Panc1 (cell line): ENCODE measurements at regions not wholly inside any gene's neighbourhood (a gene's known extent, or its start where the extent isn't known, plus 50 kb on each side); places are given as distances from the start of the nearest gene placed in this dataset.

Source experiments
- ATAC-seq: fragments of 200-7000 bp; cut with Tn5 transposase; 2 replicates; pipeline ENCODE4 v1.9.1; 2020; ENCODE audit warnings: mild to moderate bottlenecking, moderate library complexity
- BruUV-seq: library from RNA; stranded (reverse); fragments of 400-500 nt; replicated peaks from 2 replicates; lab custom pipeline; 2021; lab: Mats Ljungman, UMichigan
- CTCF ChIA-PET: fragments of 300-600 bp; sonication (Branson Sonifier 250); formaldehyde crosslinking; loops from one replicate; lab custom pipeline; 2022; ENCODE audit warnings: antibody characterized with exemption; lab: Charles Lee
- POLR2A ChIA-PET: fragments of 300-600 bp; sonication (Branson Sonifier 250); formaldehyde crosslinking; loops from one replicate; lab custom pipeline; 2022; ENCODE audit warnings: antibody characterized with exemption; lab: Charles Lee
- DNase-seq: peaks from one replicate; pipeline ENCODE4 v3.0.0-alpha.2; 2010; ENCODE audit warnings: low read depth, low spot score
- H3K27ac ChIP-seq: 2 replicates; pipeline ENCODE4 v1.5.1; 2011; ENCODE audit warnings: mild to moderate bottlenecking, low read length, inconsistent platforms
- H3K27me3 ChIP-seq: fragments of 200-500 bp; sonication (Bioruptor generic); 2 replicates; pipeline ENCODE4 v1.6.0; 2014; ENCODE audit warnings: low read length, inconsistent platforms; ENCODE audit not compliant: control insufficient read depth, insufficient read depth
- H3K36me3 ChIP-seq: fragments of 200-500 bp; sonication (Bioruptor generic); 2 replicates; pipeline ENCODE4 v1.5.1; 2014; ENCODE audit warnings: inconsistent platforms, mild to moderate bottlenecking, low read length, moderate library complexity; ENCODE audit not compliant: control insufficient read depth, insufficient read depth
- H3K4me1 ChIP-seq: 2 replicates; pipeline ENCODE4 v1.5.1; 2011; ENCODE audit warnings: inconsistent platforms, mild to moderate bottlenecking, low read length, moderate library complexity; ENCODE audit not compliant: control insufficient read depth, insufficient read depth
- H3K4me3 ChIP-seq, 2 experiments: 2 replicates each; pipeline ENCODE4 v1.5.1; 2011 to 2012; ENCODE audit warnings: low read depth in 2 of 2, low read length in 2 of 2, mild to moderate bottlenecking in 2 of 2, inconsistent platforms in 1 of 2, moderate library complexity in 1 of 2
- H3K9me3 ChIP-seq: fragments of 200-500 bp; sonication (Bioruptor generic); 2 replicates; pipeline ENCODE4 v1.5.1; 2014; ENCODE audit warnings: low read depth, mild to moderate bottlenecking, inconsistent platforms, low read length, moderate library complexity; ENCODE audit not compliant: control insufficient read depth, insufficient read depth
- CTCF ChIP-seq: fragments of 450-650 bp; IDR thresholded peaks from 2 replicates; pipeline ENCODE4 v1.5.1; 2017; ENCODE audit warnings: mild to moderate bottlenecking
- POLR2AphosphoS5 ChIP-seq: IDR thresholded peaks from 2 replicates; pipeline ENCODE4 v1.6.1; 2012; ENCODE audit warnings: mild to moderate bottlenecking, low read depth, low read length, moderate library complexity
- REST ChIP-seq, 2 experiments: IDR thresholded peaks; 2 replicates each; pipeline ENCODE4 v1.6.1; 2011 to 2012; ENCODE audit warnings: low read depth in 2 of 2, control low read depth in 1 of 2, low read length in 1 of 2, mild to moderate bottlenecking in 1 of 2, moderate library complexity in 1 of 2; ENCODE audit not compliant: insufficient read depth in 1 of 2
- SIN3A ChIP-seq: IDR thresholded peaks from 2 replicates; pipeline ENCODE4 v1.6.1; 2012; ENCODE audit warnings: low read depth, mild to moderate bottlenecking, low read length, moderate library complexity, borderline replicate concordance; ENCODE audit not compliant: insufficient read depth
- TCF7L2 ChIP-seq: IDR thresholded peaks from 2 replicates; pipeline ENCODE4 v1.6.1; 2011; ENCODE audit warnings: mild to moderate bottlenecking, low read depth, low read length, inconsistent platforms
- in situ Hi-C: cut with HindIII; loops from 2 replicates; pipeline ENCODE4 v1.10.0; 2016; ENCODE audit warnings: low sequenced_read_pairs, low pct_unique_long_range_greater_than_20kb
- intact Hi-C: fragments of 100-400 bp; cut with micrococcal nuclease; formaldehyde crosslinking; loops from one replicate; pipeline ENCODE4 v1.10.0; 2022; ENCODE audit not compliant: unreplicated experiment

GRCh38 chr4:45302828-45303227 lies 576.5 kb upstream of the GNPDA2 start:
- H3K27me3 ChIP-seq, result no peaks in the 10 kb centered on the region
- in situ Hi-C loops (no loop called here), intact Hi-C loops (no loop called here)
- DNase-seq (no peak), ATAC-seq (no peak)
- no peak for TF ChIP-seq SIN3A
- no peak for TF ChIP-seq TCF7L2
- BruUV-seq, result no TSS peak
- no peaks in the 10 kb centered on the region for H3K4me1 ChIP-seq
- H3K9me3 ChIP-seq, result no peaks in the 10 kb centered on the region
- H3K4me3 ChIP-seq, result no peak overlapping the region
- no peaks in the 10 kb centered on the region for H3K36me3 ChIP-seq
- no peak overlapping the region for H3K27ac ChIP-seq
- ChIA-PET POLR2A (no interaction called here), CTCF (interaction anchor here (0.5 kb wide), 1 partner anchor 9 kb away, joined by 3 read pairs; no protein-coding TSS in a partner anchor)

- ChIA-PET CTCF (no interaction called here), POLR2A (no interaction called here)
- Histone ChIP-seq H3K4me1 (no peaks in the 10 kb centered on the region), H3K4me3 (no peak overlapping the region), H3K27me3 (no peaks in the 10 kb centered on the region), H3K9me3 (no peaks in the 10 kb centered on the region), H3K27ac (no peak overlapping the region), H3K36me3 (no peaks in the 10 kb centered on the region)
- in situ Hi-C loops, result no loop called here
- no peak for ATAC-seq
- intact Hi-C loops, result no loop called here
- no TSS peak for BruUV-seq
- no peak for DNase-seq
- TF ChIP-seq POLR2AphosphoS5 (no peak), CTCF (no peak), SIN3A (no peak), TCF7L2 (no peak), REST (IDR thresholded peaks at IDR 0.05; ENCODE audit: insufficient read depth in 1 of 2, low read depth in 2 of 2, low read length in 1 of 2) (no peak)
Observed at GRCh38 chr4:45294464-45294863, 568.1 kb upstream of the GNPDA2 start.

- H3K27me3 ChIP-seq, result no peaks in the 10 kb centered on the region
- in situ Hi-C loops (no loop called here), intact Hi-C loops (no loop called here)
- H3K36me3 ChIP-seq, result no peaks in the 10 kb centered on the region
- H3K9me3 ChIP-seq, result no peaks in the 10 kb centered on the region
- POLR2A ChIA-PET, result no interaction called here
- TF ChIP-seq SIN3A (no peak), POLR2AphosphoS5 (no peak), TCF7L2 (no peak), REST (IDR thresholded peaks at IDR 0.05; ENCODE audit: insufficient read depth in 1 of 2, low read depth in 2 of 2, low read length in 1 of 2) (no peak), CTCF (no peak)
- H3K4me3 ChIP-seq, result no peak overlapping the region
- DNase-seq, result no peak
- H3K4me1 ChIP-seq, result no peaks in the 10 kb centered on the region
- CTCF ChIA-PET, result no interaction called here
- H3K27ac ChIP-seq, result no peak overlapping the region
- no peak for ATAC-seq
- BruUV-seq, result no TSS peak
Observed at GRCh38 chr4:45293335-45293734, 567.0 kb upstream of the GNPDA2 start.
